Umbilical cord (tissue), 1 donor: ENCODE measurements at regions not wholly inside any gene's neighbourhood (a gene's known extent, or its start where the extent isn't known, plus 50 kb on each side); places are given as distances from the start of the nearest gene placed in this dataset.
A peak's percentile ranks its signal among the peaks of the same experiment; 100 is the strongest.

Experiments
- DNase-seq: peaks from one replicate; pipeline ENCODE4 v3.0.0-alpha.2; 2015; ENCODE audit warnings: low spot score

GRCh38 chr5:93884254-93884653, 142.9 kb upstream of the POU5F2 start:
- no peak for DNase-seq

- DNase-seq: no peak
Measured at GRCh38 chr5:93883459-93883858, 142.1 kb upstream of the POU5F2 start.

DNA sequence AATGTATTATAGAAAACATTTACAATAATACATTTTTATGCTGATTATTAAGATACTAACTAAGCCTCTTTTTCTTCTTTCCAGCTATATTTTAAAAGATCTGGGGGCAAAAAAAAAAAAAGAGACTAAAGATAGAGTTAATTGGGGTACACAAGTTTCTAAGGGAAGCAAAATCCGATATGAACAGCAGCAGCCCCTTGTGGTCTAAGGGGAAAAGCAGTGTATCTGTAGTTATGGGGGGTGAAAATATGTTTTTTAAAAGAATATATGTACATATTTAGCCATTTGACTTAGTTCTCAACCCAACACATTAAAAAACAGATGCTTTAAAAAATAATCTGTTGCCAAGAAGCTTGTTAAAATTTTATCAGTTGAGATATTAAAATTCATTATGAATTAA, 134.3 kb upstream of the POU5F2 start:
- no peak for DNase-seq

- DNase-seq: no peak
Measured at GRCh38 chr5:93874491-93874890, 133.1 kb upstream of the POU5F2 start.

GRCh38 chr5:93874080-93874479, 132.7 kb upstream of the POU5F2 start:
- DNase-seq: no peak

- no peak for DNase-seq
Measured at GRCh38 chr5:93873211-93873736, 131.9 kb upstream of the POU5F2 start.

DNA sequence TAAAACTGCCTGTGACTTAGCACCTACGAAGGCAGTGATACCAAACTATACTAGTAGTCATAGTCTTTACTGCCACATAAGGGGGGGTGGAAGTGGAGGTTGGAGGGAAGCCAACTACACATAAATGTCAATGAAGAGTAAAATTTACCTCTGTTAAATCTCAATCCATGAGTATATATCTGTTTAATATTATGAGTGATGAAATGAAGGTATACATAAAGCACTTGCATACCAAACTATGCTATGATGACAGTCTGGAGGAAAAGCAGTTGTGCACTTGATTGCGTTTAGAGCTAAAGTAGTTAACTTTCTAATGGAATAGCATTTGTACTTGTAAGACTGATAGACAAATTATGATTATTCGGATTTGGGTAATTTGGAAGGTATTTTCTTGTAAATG, 129.2 kb upstream of the POU5F2 start:
- DNase-seq: peak; percentile 17

- no peak for DNase-seq
Measured at GRCh38 chr5:93868851-93869250, 127.5 kb upstream of the POU5F2 start.

GRCh38 chr5:93850311-93850710, 108.9 kb upstream of the POU5F2 start:
- DNase-seq: no peak

DNA sequence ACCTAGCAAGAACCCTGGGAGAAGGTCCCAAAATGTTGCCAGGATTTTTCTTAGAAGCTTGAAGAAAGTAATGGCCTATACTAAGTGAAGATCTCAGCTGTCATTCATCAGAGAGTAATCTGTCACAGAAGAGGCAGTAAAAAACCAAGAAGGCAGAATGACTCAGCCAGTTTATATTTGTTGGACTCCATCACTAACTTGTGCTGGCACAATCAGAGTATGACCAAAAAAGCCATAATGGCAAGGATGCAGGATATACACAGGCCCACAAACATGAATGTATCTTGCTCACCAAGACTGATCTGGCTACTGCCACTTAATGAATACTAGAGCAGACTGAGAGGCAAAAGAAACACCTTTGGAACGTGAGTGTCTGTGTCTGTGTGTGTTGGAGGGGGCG, 104.0 kb upstream of the POU5F2 start:
- DNase-seq: no peak

- peak; percentile 70 for DNase-seq
Measured at GRCh38 chr5:93831449-93831848, 90.0 kb upstream of the POU5F2 start.

DNA sequence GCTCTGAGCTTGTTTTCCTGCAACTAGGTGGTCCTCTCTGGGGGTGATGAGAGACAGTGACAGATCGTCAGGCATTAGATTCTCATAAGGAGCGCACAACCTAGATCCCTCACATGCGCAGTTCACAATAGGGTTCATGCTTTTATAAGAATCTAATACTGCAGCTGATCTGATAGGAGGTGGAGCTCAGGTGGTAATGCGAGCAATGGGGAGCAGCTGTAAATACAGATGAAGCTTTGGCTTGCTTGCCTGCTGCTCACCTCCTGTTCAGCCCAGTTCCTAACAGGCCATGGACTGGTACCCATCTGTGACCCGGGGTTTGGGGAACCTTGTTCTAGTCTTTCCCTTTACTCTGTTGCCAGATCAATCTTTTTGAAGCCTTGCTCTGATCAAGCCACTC, 89.5 kb upstream of the POU5F2 start:
- no peak for DNase-seq

GRCh38 chr5:93829346-93829745, 87.9 kb upstream of the POU5F2 start:
- DNase-seq: no peak

- no peak for DNase-seq
Measured at GRCh38 chr5:93821891-93822415, 80.6 kb upstream of the POU5F2 start.

- DNase-seq: no peak
Measured at GRCh38 chr5:93819668-93820067, 78.3 kb upstream of the POU5F2 start.

DNA sequence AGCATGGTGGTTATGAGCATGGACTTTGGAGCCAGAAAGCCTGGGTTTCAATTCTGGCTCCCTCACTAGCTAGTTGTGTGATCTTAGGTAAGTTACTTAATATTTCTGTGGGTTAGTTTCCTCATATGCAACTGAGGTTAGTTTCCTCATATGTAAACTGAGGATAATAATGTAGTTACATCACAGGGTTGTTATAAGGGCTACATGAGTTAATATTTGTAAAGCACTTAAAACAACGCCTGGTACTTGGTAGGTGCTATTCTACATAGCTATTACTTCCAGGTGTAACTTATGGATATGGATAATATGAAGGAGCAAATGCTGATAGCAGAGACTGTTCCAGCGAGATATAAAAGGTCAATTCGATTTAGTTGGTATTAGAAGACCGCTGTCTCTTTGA, 69.4 kb upstream of the POU5F2 start:
- no peak for DNase-seq

- DNase-seq: peak; percentile 30
Measured at GRCh38 chr5:93809430-93809829, 68.0 kb upstream of the POU5F2 start.

DNA sequence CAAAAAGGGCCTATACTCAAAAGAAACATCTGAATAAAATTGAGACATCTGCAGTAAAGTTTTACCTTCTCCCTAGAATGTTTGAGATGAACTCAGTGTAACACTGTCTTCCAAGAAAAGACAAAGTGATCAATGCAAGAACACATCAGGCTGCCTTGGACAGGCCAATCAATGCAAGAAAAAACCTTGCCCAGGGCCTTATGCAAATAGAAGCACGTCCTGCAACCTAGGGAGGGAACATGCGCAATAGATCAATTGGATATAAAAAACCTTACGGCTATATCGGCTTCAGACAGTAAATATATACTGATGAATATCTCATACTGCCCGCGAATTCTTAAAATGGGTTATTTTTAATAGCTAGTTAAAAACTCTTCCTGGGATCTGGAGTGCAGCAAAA, 66.4 kb upstream of the POU5F2 start:
- no peak for DNase-seq

DNA sequence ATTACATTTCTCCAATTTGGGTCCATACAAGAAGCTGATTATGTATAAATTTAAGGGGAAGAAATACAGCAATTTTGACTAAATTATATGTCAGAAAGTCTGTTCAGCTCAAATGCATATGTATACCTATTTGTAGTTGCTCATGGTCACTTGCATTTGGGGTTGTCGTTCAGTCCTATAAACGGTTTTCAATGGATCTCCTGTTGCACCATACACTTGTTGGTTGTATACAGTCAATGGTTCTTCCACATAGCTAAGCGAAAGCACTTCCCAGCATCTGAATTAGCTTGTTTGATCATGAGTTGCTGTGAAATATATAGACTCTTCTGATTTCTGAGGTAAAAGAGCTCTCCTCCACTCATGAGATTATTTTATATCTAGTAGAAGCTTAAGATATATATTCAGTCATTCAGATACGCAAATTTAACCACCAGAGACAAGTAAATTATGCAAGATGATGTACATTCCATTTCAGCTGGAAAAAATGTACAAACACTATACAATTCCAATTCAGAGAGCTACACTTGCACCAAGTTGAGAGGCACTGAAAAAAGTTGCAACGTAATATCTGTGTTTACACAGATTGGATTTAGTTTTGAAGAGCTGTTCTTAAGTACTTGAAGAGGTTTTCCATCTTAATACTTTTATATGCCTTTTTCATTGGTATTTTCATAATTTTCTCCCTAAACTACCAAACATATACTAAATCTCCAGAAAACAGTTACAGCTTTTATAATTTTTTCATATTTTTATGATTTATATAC, 64.4 kb upstream of the POU5F2 start:
- peak; percentile 13 for DNase-seq

DNA sequence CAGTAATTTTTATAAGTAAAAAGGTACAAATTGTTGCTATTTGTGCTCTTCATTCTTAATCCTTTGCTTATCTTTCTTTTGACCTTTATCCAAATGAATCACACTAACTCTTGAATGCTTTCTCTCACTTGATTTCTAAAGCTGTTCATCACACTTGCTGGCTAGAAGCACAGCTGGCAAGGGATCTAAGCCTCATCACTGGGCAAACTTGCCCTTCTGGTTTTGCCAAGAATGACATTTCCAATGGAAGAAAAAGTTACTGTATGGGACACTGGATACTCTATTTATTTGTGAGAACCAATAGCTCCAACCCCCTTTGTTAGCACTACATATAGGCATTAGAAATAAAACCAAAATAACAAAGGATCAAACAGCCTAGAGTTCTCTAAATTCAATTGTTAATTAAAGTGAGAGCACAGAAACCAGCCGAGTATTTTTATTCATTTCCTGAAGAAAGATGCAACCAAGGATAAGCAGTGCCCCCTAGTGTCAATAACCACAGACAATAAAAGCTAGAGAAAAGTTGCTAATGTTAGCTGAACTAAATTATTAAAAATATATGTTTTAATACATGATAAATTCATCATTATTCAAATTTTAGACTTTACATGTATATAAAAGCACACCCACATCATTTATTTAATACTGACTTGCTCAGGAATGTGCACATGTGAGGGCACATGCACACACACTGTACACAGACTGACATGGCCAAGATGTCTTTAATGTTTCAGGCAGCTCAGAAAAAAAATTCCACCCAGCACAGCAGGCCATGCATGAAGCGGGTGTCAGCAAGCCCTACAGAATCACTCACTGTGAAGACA, 59.8 kb upstream of the POU5F2 start:
- peak; percentile 54 for DNase-seq

- DNase-seq: no peak
Measured at GRCh38 chr5:93794954-93795353, 53.6 kb upstream of the POU5F2 start.

- DNase-seq: no peak
Measured at GRCh38 chr5:93793159-93793781, 51.9 kb upstream of the POU5F2 start.
